Natural killer cell (primary cell): ENCODE measurements at regions not wholly inside any gene's neighbourhood (a gene's known extent, or its start where the extent isn't known, plus 50 kb on each side); places are given as distances from the start of the nearest gene placed in this dataset.

Experiments used
- ATAC-seq, 3 donors: fragments of 150-1000 bp in 2 of 3; fragments of 200-7000 bp in 1 of 3; cut with Tn5 transposase; 1 replicate in 1 of 3; 2 replicates in 2 of 3; pipeline ENCODE4 v1.10.0; 2021; ENCODE audit warnings: mild to moderate bottlenecking in 2 of 3, moderate library complexity in 2 of 3
- DNase-seq, 2 donors: peaks; one replicate each; pipeline versions ENCODE4 v3.0.0 to v3.0.0-alpha.2; 2013 to 2021; ENCODE audit warnings: mixed read lengths in 1 of 2
- H3K27ac ChIP-seq: one replicate; pipeline ENCODE4 v1.5.1; 2013; ENCODE audit warnings: mild to moderate bottlenecking, low read length
- H3K27me3 ChIP-seq: one replicate; pipeline ENCODE4 v1.6.1; 2013; ENCODE audit warnings: low read length; ENCODE audit not compliant: control insufficient read depth, insufficient read depth
- H3K36me3 ChIP-seq: one replicate; pipeline ENCODE4 v1.6.1; 2013; ENCODE audit warnings: low read length; ENCODE audit not compliant: control insufficient read depth, insufficient read depth
- H3K4me1 ChIP-seq: one replicate; pipeline ENCODE4 v1.6.1; 2013; ENCODE audit warnings: low read length; ENCODE audit not compliant: control insufficient read depth, insufficient read depth
- H3K4me3 ChIP-seq: one replicate; pipeline ENCODE4 v1.5.1; 2013; ENCODE audit warnings: low read length
- H3K9me3 ChIP-seq: one replicate; pipeline ENCODE4 v1.6.1; 2013; ENCODE audit warnings: low read length; ENCODE audit not compliant: control insufficient read depth, insufficient read depth
- H3K27ac Mint-ChIP-seq, 2 donors: one replicate each; pipeline ENCODE4 v1.8.0; 2022; ENCODE audit warnings: mild to moderate bottlenecking in 2 of 2, mixed read lengths in 2 of 2, moderate library complexity in 1 of 2
- H3K27me3 Mint-ChIP-seq, 2 donors: one replicate each; pipeline ENCODE4 v1.8.0; 2022; ENCODE audit warnings: low read depth in 2 of 2, mixed read lengths in 2 of 2
- H3K36me3 Mint-ChIP-seq: one replicate; pipeline ENCODE4 v1.8.0; 2022; ENCODE audit warnings: mixed read lengths
- H3K4me1 Mint-ChIP-seq, 2 donors: one replicate each; pipeline ENCODE4 v1.8.0; 2022; ENCODE audit warnings: mixed read lengths in 2 of 2
- H3K4me3 Mint-ChIP-seq: one replicate; pipeline ENCODE4 v1.8.0; 2022; ENCODE audit warnings: mild to moderate bottlenecking, moderate library complexity, mixed read lengths
- H3K9me3 Mint-ChIP-seq, 2 donors: one replicate each; pipeline ENCODE4 v1.8.0; 2022; ENCODE audit warnings: mixed read lengths in 2 of 2
- CTCF ChIP-seq: fragments of 200-600 bp; IDR thresholded peaks from one replicate; pipeline ENCODE4 v1.8.0; 2022; ENCODE audit warnings: antibody characterized with exemption
- WGBS: methylation state at CpG from one replicate; pipeline ENCODE4 v1.1.7; 2013; ENCODE audit warnings: missing lambda C conversion rate; ENCODE audit not compliant: insufficient coverage; 5-methylcytosine and 5-hydroxymethylcytosine counted together
- intact Hi-C: fragments of 100-400 bp; cut with micrococcal nuclease; formaldehyde crosslinking; loops from one replicate; pipeline ENCODE4 v1.14.2; 2022

GRCh38 chr11:106442032-106442431, 364.6 kb downstream of the AASDHPPT start:
- Histone ChIP-seq H3K4me3 (no peak overlapping the region), H3K4me1 (no peaks in the 10 kb centered on the region), H3K36me3 (no peaks in the 10 kb centered on the region), H3K27ac (no peak overlapping the region), H3K9me3 (no peaks in the 10 kb centered on the region), H3K27me3 (no peaks in the 10 kb centered on the region)
- no peaks in the 10 kb centered on the region for H3K27me3 Mint-ChIP-seq
- no peaks in the 10 kb centered on the region for H3K4me1 Mint-ChIP-seq
- H3K36me3 Mint-ChIP-seq: peaks cover 8% of the 10 kb centered on the region
- peaks cover 14 to 24% of the 10 kb centered on the region in 2 donors for H3K9me3 Mint-ChIP-seq
- H3K27ac Mint-ChIP-seq: no peak overlapping the region
- no peak for TF ChIP-seq CTCF
- intact Hi-C loops: no loop called here
- H3K4me3 Mint-ChIP-seq: no peak overlapping the region
- DNase-seq (no peak), ATAC-seq (no peak)
- WGBS: no CpG with 5 or more reads among the region's 1 CpG

- Histone ChIP-seq H3K4me1 (no peaks in the 10 kb centered on the region), H3K27ac (no peak overlapping the region), H3K36me3 (no peaks in the 10 kb centered on the region), H3K9me3 (peaks cover 4% of the 10 kb centered on the region), H3K27me3 (no peaks in the 10 kb centered on the region), H3K4me3 (no peak overlapping the region)
- Mint-ChIP-seq H3K36me3 (peaks cover 8% of the 10 kb centered on the region), H3K9me3 (peaks cover 16 to 22% of the 10 kb centered on the region in 2 donors), H3K4me3 (no peak overlapping the region), H3K27me3 (no peaks in the 10 kb centered on the region), H3K27ac (no peak overlapping the region), H3K4me1 (no peaks in the 10 kb centered on the region)
- no peak for TF ChIP-seq CTCF
- intact Hi-C loops: no loop called here
- DNase-seq (no peak), ATAC-seq (no peak)
- WGBS: 100% methylated on average over 1 of the region's 1 CpG
Observed at GRCh38 chr11:106446302-106446701, 368.8 kb downstream of the AASDHPPT start.

GRCh38 chr11:106446955-106447354, 369.5 kb downstream of the AASDHPPT start:
- no peaks in the 10 kb centered on the region for H3K4me1 ChIP-seq
- no peak overlapping the region for H3K27ac ChIP-seq
- Mint-ChIP-seq H3K9me3 (peaks cover 15 to 21% of the 10 kb centered on the region in 2 donors), H3K4me3 (no peak overlapping the region), H3K36me3 (peaks cover 8% of the 10 kb centered on the region), H3K27me3 (no peaks in the 10 kb centered on the region), H3K27ac (no peak overlapping the region), H3K4me1 (no peaks in the 10 kb centered on the region)
- TF ChIP-seq CTCF: no peak
- intact Hi-C loops: no loop called here
- no peaks in the 10 kb centered on the region for H3K36me3 ChIP-seq
- ATAC-seq (no peak), DNase-seq (no peak)
- H3K27me3 ChIP-seq: no peaks in the 10 kb centered on the region
- WGBS: 36% methylated on average over 4 of the region's 4 CpGs
- H3K9me3 ChIP-seq: peaks cover 4% of the 10 kb centered on the region
- no peak overlapping the region for H3K4me3 ChIP-seq

- H3K27ac Mint-ChIP-seq: no peak overlapping the region
- H3K9me3 ChIP-seq: peaks cover 4% of the 10 kb centered on the region
- intact Hi-C loops: no loop called here
- no peak overlapping the region for H3K4me3 Mint-ChIP-seq
- H3K4me3 ChIP-seq: no peak overlapping the region
- no peaks in the 10 kb centered on the region for H3K4me1 Mint-ChIP-seq
- H3K27me3 Mint-ChIP-seq: no peaks in the 10 kb centered on the region
- H3K9me3 Mint-ChIP-seq: peaks cover 12 to 17% of the 10 kb centered on the region in 2 donors
- WGBS: 85% methylated on average over 4 of the region's 5 CpGs
- ATAC-seq (no peak), DNase-seq (no peak)
- H3K27me3 ChIP-seq: no peaks in the 10 kb centered on the region
- no peak overlapping the region for H3K27ac ChIP-seq
- H3K36me3 Mint-ChIP-seq: peaks cover 8% of the 10 kb centered on the region
- no peaks in the 10 kb centered on the region for H3K36me3 ChIP-seq
- no peaks in the 10 kb centered on the region for H3K4me1 ChIP-seq
- no peak for TF ChIP-seq CTCF
Observed at GRCh38 chr11:106447631-106448191, 370.2 kb downstream of the AASDHPPT start.
